ENCODE measurements at regions not wholly inside any gene's neighbourhood (a gene's known extent, or its start where the extent isn't known, plus 50 kb on each side); places are given as distances from the start of the nearest gene placed in this dataset.

DNA sequence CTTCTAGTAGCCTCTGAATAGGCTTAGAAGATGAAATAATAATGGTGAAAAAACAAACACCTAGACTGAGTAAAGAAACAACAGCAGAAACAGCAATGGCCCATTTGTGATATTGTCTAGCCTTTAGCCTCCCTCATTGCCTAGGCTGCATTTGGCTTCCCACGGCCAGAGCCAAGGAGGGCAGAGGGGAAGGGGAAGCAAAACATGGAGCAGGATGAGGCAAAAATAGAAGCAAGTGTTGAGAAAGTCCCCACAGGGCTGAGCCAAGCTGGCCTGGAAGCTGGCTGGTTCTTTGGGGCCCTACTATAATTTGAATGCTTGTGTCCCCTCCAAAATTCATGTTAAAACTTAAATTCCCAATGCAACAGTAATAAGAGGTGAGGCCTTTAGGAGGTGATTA is 60.2 kb upstream of the KSR1 start:
- no peak for DNase-seq (ENCODE audit: low spot score)

DNA sequence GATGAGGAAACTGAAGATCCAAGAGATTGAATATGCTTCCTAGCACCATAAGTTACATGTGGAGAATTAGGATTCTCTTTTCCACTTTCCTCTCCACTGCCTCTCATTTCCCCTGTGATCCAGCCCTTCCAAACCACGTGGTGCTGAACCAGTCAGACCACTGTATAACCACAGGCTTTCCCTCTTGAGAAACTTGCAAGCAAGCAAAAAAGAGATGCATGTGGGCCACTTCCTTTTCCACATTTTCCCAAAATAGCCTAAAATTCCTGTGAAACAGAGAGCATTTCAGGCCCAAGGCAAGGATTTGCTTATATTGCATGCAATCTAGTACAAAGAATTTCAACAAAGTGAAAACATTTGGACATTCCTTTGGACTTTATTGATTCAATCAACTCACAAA is 59.3 kb upstream of the KSR1 start:
- DNase-seq (ENCODE audit: low spot score): no peak

DNA sequence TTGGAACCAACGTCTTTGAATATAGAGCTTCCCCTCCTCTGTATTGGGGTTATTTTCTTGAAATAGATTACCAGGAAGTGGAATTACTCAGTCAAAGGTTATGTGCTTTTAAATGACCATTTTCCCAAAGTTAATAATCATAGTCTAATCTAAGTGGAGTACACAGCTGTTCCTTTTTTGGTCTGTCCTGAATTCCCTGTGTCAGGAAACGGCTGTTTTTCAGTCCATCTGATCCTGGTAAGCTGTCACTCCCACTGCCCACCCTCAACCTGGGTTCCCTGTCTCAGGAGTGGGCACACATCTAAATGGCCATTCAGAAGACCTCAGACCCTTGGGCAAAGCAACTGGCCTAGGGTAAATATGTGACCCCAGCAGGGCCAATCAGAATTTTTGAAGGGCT is 57.6 kb upstream of the KSR1 start:
- no peak for DNase-seq (ENCODE audit: low spot score)

DNA sequence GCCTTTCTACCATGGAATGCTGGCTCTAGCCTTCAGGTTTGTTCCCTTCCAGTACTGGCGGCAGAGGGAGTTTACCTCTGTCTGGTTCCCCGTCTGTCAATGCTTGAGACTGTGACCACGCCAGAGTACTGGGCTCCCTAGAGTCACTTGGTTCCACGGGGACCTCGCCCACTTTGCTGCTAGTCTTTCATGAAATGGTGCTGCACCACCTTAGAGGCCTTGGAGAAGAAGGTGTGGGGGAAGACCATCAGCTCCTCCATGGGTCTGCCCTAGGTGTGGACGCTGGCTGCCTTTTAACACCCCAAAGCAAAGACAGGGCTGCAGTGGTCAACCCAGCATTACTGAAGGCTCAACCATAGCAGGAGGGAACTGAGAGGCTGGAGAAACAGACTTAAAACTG is 55.3 kb upstream of the KSR1 start:
- DNase-seq (ENCODE audit: low spot score): no peak

DNA sequence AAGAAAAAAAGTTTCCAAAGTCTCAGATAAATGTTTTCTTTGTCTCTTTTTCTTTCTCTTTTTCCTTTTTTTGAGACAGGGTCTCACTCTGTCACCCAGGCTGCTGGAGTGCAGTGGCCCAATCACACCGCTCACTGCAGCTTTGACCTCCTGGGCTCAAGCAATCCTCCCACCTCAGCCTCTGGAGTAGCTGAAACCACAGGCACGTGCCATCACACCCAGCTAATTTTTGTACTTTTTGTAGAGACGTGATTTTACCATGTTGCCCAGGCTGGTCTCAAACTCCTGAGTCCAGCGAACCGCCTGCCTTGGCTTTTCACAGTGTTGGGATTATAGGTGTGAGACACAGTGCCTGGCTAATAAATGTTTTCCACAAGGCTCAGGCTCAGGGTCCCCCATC is 53.3 kb upstream of the KSR1 start:
- no peak for DNase-seq (ENCODE audit: low spot score)

DNA sequence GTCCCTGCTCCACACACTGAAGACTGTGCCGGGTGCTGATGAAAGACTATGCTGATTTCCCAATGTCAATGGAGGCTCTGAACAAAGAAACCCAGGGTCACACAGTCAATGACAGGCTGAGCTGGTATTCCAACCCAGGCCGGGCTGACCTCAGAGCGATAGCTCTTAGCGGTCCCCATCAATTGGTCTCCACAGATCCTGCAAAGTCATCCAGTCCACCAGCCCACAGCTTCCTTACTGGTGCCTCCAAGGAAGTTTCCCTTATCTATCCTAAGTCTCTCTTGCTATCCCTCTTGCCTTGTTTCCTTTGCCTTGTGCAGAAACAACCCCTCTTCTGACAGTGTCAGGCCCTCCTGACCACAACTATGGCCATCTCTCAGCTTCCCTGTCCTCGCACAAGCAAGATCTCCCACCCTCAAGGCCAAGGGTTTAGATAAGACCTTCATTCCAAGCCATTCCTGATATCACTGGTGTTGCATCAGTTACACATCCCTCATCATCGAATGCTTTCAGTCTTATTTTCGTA is 52.7 kb upstream of the KSR1 start:
- no peak for DNase-seq (ENCODE audit: low spot score)

DNA sequence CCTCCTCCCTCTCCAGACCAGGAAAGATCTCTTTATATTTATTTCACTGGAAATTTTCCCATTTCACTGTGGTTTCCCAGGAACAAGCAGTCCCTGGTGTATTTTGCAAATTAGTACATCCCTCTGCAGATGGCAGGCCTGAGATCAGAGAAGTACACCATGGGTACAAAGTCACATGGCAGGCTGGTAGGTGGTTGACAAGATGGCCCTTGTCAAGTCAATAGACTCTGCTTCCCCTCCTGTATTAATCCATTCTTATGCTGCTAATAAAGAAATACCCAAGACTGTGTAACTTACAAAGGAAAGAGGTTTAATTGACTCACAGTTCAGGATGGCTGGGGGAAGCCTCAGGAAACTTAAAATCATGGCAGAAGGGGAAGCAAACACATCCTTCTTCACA is 51.6 kb upstream of the KSR1 start:
- DNase-seq (ENCODE audit: low spot score): no peak

All from HuH-7.5 (cell line).